H1 (cell line): ENCODE measurements at regions not wholly inside any gene's neighbourhood (a gene's known extent, or its start where the extent isn't known, plus 50 kb on each side); places are given as distances from the start of the nearest gene placed in this dataset.

Experiments
- BACH1 ChIP-seq: IDR thresholded peaks from 2 replicates; pipeline ENCODE4 v1.6.1; 2012; ENCODE audit warnings: low read length, improper control_type of control experiment
- CHD7 ChIP-seq: fragments of 300-600 bp; sonication (generic); IDR thresholded peaks from 2 replicates; pipeline ENCODE4 v1.7.1; 2012; ENCODE audit warnings: low read length, moderate library complexity, mild to moderate bottlenecking, inconsistent platforms; ENCODE audit not compliant: insufficient replicate concordance
- CTBP2 ChIP-seq: IDR thresholded peaks from 2 replicates; pipeline ENCODE4 v1.7.0; 2011; ENCODE audit warnings: borderline replicate concordance, mild to moderate bottlenecking, moderate library complexity, mixed read lengths, low read length; ENCODE audit not compliant: insufficient read depth, insufficient read length
- EGR1 ChIP-seq: IDR thresholded peaks from 2 replicates; pipeline ENCODE4 v1.6.1; 2011; ENCODE audit warnings: low read depth, low read length, borderline replicate concordance
- KDM1A ChIP-seq: fragments of 200-600, 300-600 bp; sonication (generic); IDR thresholded peaks from 2 replicates; pipeline ENCODE4 v1.7.1; 2016; ENCODE audit warnings: mild to moderate bottlenecking, low read length, borderline replicate concordance
- MAX ChIP-seq: IDR thresholded peaks from 2 replicates; pipeline ENCODE4 v1.6.1; 2012; ENCODE audit warnings: inconsistent platforms
- PHF8 ChIP-seq: fragments of 200-600 bp; sonication (generic); conservative IDR thresholded peaks from 2 replicates; pipeline ENCODE4 v1.7.1; 2012; ENCODE audit warnings: low read depth, mild to moderate bottlenecking, inconsistent platforms, low read length, moderate library complexity
- SUZ12 ChIP-seq: fragments of 200-600 bp; sonication (generic); IDR thresholded peaks from 2 replicates; pipeline ENCODE4 v1.6.1; 2012; ENCODE audit warnings: mild to moderate bottlenecking, inconsistent platforms, low read length, moderate library complexity, mixed read lengths
- TEAD4 ChIP-seq: IDR thresholded peaks from 2 replicates; pipeline ENCODE4 v1.6.1; 2012; ENCODE audit warnings: low read depth, low read length, inconsistent platforms, mixed read lengths
- USF2 ChIP-seq: IDR thresholded peaks from 2 replicates; pipeline ENCODE4 v1.6.1; 2011; ENCODE audit warnings: low read length, improper control_type of control experiment
- ZNF274 ChIP-seq: IDR thresholded peaks from 2 replicates; pipeline ENCODE4 v1.7.0; 2012; ENCODE audit warnings: low read length, borderline replicate concordance; ENCODE audit errors: extremely low read depth

- TF ChIP-seq CHD7 (no peak), KDM1A (no peak), BACH1 (no peak), CTBP2 (no peak), PHF8 (no peak), TEAD4 (no peak), SUZ12 (no peak), EGR1 (no peak), MAX (no peak), ZNF274 (no peak), USF2 (no peak)
Measured at GRCh38 chr12:112686373-112686772, 105.2 kb upstream of the RPH3A start (continued).
